ENCODE measurements at regions not wholly inside any gene's neighbourhood (a gene's known extent, or its start where the extent isn't known, plus 50 kb on each side); places are given as distances from the start of the nearest gene placed in this dataset.

- TF ChIP-seq CTCF (IDR thresholded peaks at IDR 0.05) (no peak), POLR2AphosphoS5 (IDR thresholded peaks at IDR 0.05) (no peak)
These were observed 219.0 kb upstream of the ONECUT1 start for GRCh38 chr15:53009093-53009492.
